BE2C (cell line): ENCODE measurements at regions not wholly inside any gene's neighbourhood (a gene's known extent, or its start where the extent isn't known, plus 50 kb on each side); places are given as distances from the start of the nearest gene placed in this dataset.
"Not testable (repeated sequence)": the region's sequence is repeated elsewhere in the genome, so short reads cannot be mapped to it uniquely, and the experiment has no call there.

Experiments used
- DNase-seq: peaks from one replicate; pipeline ENCODE4 v3.0.0-alpha.2; 2020
- H3K27me3 ChIP-seq: fragments of 250-450 bp; sonication (Bioruptor Pico); 2 replicates; pipeline ENCODE4 v1.5.1; 2020; ENCODE audit warnings: mild to moderate bottlenecking
- H3K36me3 ChIP-seq: fragments of 250-450 bp; sonication (Bioruptor Pico); 2 replicates; pipeline ENCODE4 v1.5.1; 2020; ENCODE audit warnings: mild to moderate bottlenecking
- H3K4me1 ChIP-seq: fragments of 250-450 bp; sonication (Bioruptor Pico); 2 replicates; pipeline ENCODE4 v1.5.1; 2020
- H3K4me3 ChIP-seq: 2 replicates; pipeline ENCODE4 v1.5.1; 2011; ENCODE audit warnings: low read depth, low read length
- H3K9me3 ChIP-seq: fragments of 250-450 bp; sonication (Bioruptor Pico); 2 replicates; pipeline ENCODE4 v1.5.1; 2020
- CTCF ChIP-seq: IDR thresholded peaks from 2 replicates; pipeline ENCODE4 v1.5.1; 2012; ENCODE audit warnings: mild to moderate bottlenecking, low read depth, low read length

- peaks cover 18% of the 10 kb centered on the region for H3K4me1 ChIP-seq
- H3K9me3 ChIP-seq, result no peaks in the 10 kb centered on the region
- no peak for DNase-seq
- TF ChIP-seq CTCF, result no peak
- H3K4me3 ChIP-seq, result no peak overlapping the region
- H3K27me3 ChIP-seq, result no peaks in the 10 kb centered on the region
- no peaks in the 10 kb centered on the region for H3K36me3 ChIP-seq
Measured at GRCh38 chr4:159906517-159906916, 803.6 kb downstream of the RAPGEF2 start.

DNA sequence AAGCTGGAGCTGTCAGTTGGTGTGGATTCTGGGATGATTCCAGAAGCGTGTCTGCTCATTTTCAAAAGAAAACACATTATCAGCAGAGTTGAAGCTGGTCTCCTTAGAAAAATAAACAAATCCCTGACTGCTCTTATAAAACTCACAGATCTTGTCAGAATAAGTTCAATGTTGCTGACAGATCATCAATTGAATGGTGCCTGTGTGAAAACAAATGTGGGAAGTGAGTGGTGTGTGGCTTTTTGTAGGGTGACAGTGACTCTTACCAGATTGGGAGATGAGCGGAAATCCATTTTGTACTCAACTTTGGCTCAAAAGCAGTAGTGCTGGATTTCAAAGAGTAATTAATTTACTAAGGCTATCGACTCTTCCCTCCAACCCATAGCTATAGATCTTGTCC is 807.8 kb downstream of the RAPGEF2 start:
- H3K27me3 ChIP-seq, result no peaks in the 10 kb centered on the region
- H3K36me3 ChIP-seq, result no peaks in the 10 kb centered on the region
- no peak overlapping the region for H3K4me3 ChIP-seq
- TF ChIP-seq CTCF, result no peak
- no peak for DNase-seq
- H3K4me1 ChIP-seq, result peaks cover 32% of the 10 kb centered on the region
- H3K9me3 ChIP-seq, result no peaks in the 10 kb centered on the region

GRCh38 chr4:159922119-159922518 is 819.2 kb downstream of the RAPGEF2 start:
- TF ChIP-seq CTCF, result no peak
- no peaks in the 10 kb centered on the region for H3K36me3 ChIP-seq

GRCh38 chr4:159925770-159926169 is 822.9 kb downstream of the RAPGEF2 start:
- no peak for TF ChIP-seq CTCF
- H3K36me3 ChIP-seq, result no peaks in the 10 kb centered on the region
- H3K4me3 ChIP-seq, result no peak overlapping the region
- no peaks in the 10 kb centered on the region for H3K27me3 ChIP-seq
- H3K9me3 ChIP-seq, result no peaks in the 10 kb centered on the region; the same call in none of the 2 replicates
- H3K4me1 ChIP-seq, result no peaks in the 10 kb centered on the region
- DNase-seq, result no peak

More at GRCh38 chr4:159922119-159922518, 819.2 kb downstream of the RAPGEF2 start:
- no peaks in the 10 kb centered on the region for H3K4me1 ChIP-seq
- H3K4me3 ChIP-seq, result no peak overlapping the region
- no peaks in the 10 kb centered on the region for H3K27me3 ChIP-seq
- no peaks in the 10 kb centered on the region; the same call in none of the 2 replicates for H3K9me3 ChIP-seq
- no peak for DNase-seq

- no peak for DNase-seq
- Histone ChIP-seq H3K27me3 (no peaks in the 10 kb centered on the region), H3K4me3 (no peak overlapping the region), H3K4me1 (no peaks in the 10 kb centered on the region), H3K9me3 (no peaks in the 10 kb centered on the region; the same call in none of the 2 replicates), H3K36me3 (no peaks in the 10 kb centered on the region)
- no peak for TF ChIP-seq CTCF
Measured at GRCh38 chr4:159926871-159927270, 824.0 kb downstream of the RAPGEF2 start.

- DNase-seq, result no peak
- TF ChIP-seq CTCF, result no peak
- H3K36me3 ChIP-seq, result no peaks in the 10 kb centered on the region
- H3K9me3 ChIP-seq, result no peaks in the 10 kb centered on the region; the same call in none of the 2 replicates
- no peaks in the 10 kb centered on the region for H3K27me3 ChIP-seq
- H3K4me3 ChIP-seq, result no peak overlapping the region
- no peaks in the 10 kb centered on the region for H3K4me1 ChIP-seq
Measured at GRCh38 chr4:159927781-159928180, 824.9 kb downstream of the RAPGEF2 start.

DNA sequence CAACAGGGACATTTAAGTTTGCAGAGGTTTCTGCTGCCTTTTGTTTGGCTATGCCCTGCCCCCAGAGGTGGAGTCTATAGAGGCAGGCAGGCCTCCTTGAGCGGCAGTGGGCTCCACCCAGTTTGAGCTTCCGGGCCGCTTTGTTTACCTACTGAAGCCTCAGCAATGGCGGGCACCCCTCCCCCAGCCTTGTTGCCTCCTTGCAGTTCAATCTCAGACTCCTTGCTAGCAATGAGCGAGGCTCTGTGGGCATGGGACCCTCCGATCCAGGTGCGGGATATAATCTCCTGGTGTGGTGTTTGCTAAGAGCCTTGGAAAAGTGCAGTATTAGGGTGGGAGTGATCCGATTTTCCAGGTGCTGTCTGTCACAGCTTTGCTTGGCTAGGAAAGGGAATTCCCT is 831.7 kb downstream of the RAPGEF2 start:
- H3K4me1 ChIP-seq, DNase-seq, H3K9me3 ChIP-seq, H3K27me3 ChIP-seq, H3K4me3 ChIP-seq, H3K36me3 ChIP-seq: not testable (repeated sequence)
